Trophoblast cell (in vitro differentiated cells and primary cell): ENCODE measurements at regions not wholly inside any gene's neighbourhood (a gene's known extent, or its start where the extent isn't known, plus 50 kb on each side); places are given as distances from the start of the nearest gene placed in this dataset.

Experiments
- DNase-seq, 2 donors: peaks; one replicate each; pipeline ENCODE4 v3.0.0-alpha.2; 2016
- H2AFZ ChIP-seq: 2 replicates; pipeline ENCODE4 v1.6.1; 2013; ENCODE audit warnings: low read length, moderate library complexity, mild to moderate bottlenecking; ENCODE audit not compliant: insufficient read depth, poor library complexity
- H2AK5ac ChIP-seq: 2 replicates; pipeline ENCODE4 v1.6.1; 2013; ENCODE audit warnings: mild to moderate bottlenecking, low read length
- H2BK120ac ChIP-seq: 2 replicates; pipeline ENCODE4 v1.6.1; 2013; ENCODE audit warnings: low read length, mild to moderate bottlenecking, moderate library complexity; ENCODE audit not compliant: insufficient read depth, poor library complexity
- H2BK12ac ChIP-seq: 2 replicates; pipeline ENCODE4 v1.6.1; 2013; ENCODE audit warnings: mild to moderate bottlenecking, low read length, moderate library complexity
- H2BK5ac ChIP-seq: 2 replicates; pipeline ENCODE4 v1.6.1; 2013; ENCODE audit warnings: low read length, low read depth, moderate library complexity, mild to moderate bottlenecking; ENCODE audit not compliant: poor library complexity
- H3K14ac ChIP-seq: 2 replicates; pipeline ENCODE4 v1.6.1; 2013; ENCODE audit warnings: mild to moderate bottlenecking, low read length
- H3K18ac ChIP-seq: 2 replicates; pipeline ENCODE4 v1.6.1; 2013; ENCODE audit warnings: mild to moderate bottlenecking, low read length
- H3K23ac ChIP-seq: 2 replicates; pipeline ENCODE4 v1.6.1; 2013; ENCODE audit warnings: low read length
- H3K27ac ChIP-seq: 2 replicates; pipeline ENCODE4 v1.5.1; 2013; ENCODE audit warnings: low read depth, mild to moderate bottlenecking, inconsistent platforms, low read length, moderate library complexity
- H3K27me3 ChIP-seq: 2 replicates; pipeline ENCODE4 v1.6.1; 2013; ENCODE audit warnings: inconsistent platforms, mild to moderate bottlenecking, low read length, moderate library complexity; ENCODE audit not compliant: insufficient read depth
- H3K36me3 ChIP-seq, 2 experiments: 1 replicate in 1 of 2; 2 replicates in 1 of 2; pipeline ENCODE4 v1.6.1; 2013; ENCODE audit warnings: low read length in 2 of 2, mild to moderate bottlenecking in 2 of 2, moderate library complexity in 1 of 2; ENCODE audit not compliant: insufficient read depth in 2 of 2, control insufficient read depth in 1 of 2
- H3K4ac ChIP-seq: 2 replicates; pipeline ENCODE4 v1.6.1; 2013; ENCODE audit warnings: low read depth, mild to moderate bottlenecking, low read length, moderate library complexity
- H3K4me1 ChIP-seq, 2 experiments: 1 replicate in 1 of 2; 2 replicates in 1 of 2; pipeline ENCODE4 v1.6.1; 2013; ENCODE audit warnings: low read length in 2 of 2, mild to moderate bottlenecking in 2 of 2, moderate library complexity in 1 of 2; ENCODE audit not compliant: insufficient read depth in 2 of 2, control insufficient read depth in 1 of 2
- H3K4me2 ChIP-seq: 2 replicates; pipeline ENCODE4 v1.6.1; 2013; ENCODE audit warnings: inconsistent platforms, mild to moderate bottlenecking, low read length, moderate library complexity
- H3K4me3 ChIP-seq: 2 replicates; pipeline ENCODE4 v1.5.1; 2013; ENCODE audit warnings: mild to moderate bottlenecking, low read depth, low read length, inconsistent platforms
- H3K79me1 ChIP-seq: one replicate; pipeline ENCODE4 v1.6.1; 2013; ENCODE audit warnings: low read length
- H3K79me2 ChIP-seq: 2 replicates; pipeline ENCODE4 v1.6.1; 2013; ENCODE audit warnings: low read length, mild to moderate bottlenecking; ENCODE audit not compliant: control insufficient read depth, insufficient read depth, poor library complexity
- H3K9ac ChIP-seq: 2 replicates; pipeline ENCODE4 v1.6.1; 2013; ENCODE audit warnings: mild to moderate bottlenecking, low read length
- H3K9me3 ChIP-seq: 2 replicates; pipeline ENCODE4 v1.6.1; 2013; ENCODE audit warnings: low read depth, mild to moderate bottlenecking, control low read depth, inconsistent platforms, low read length; ENCODE audit not compliant: insufficient read depth
- H4K12ac ChIP-seq: 2 replicates; pipeline ENCODE4 v1.6.1; 2013; ENCODE audit warnings: low read depth, mild to moderate bottlenecking, low read length, moderate library complexity
- H4K8ac ChIP-seq: 2 replicates; pipeline ENCODE4 v1.6.1; 2013; ENCODE audit warnings: low read depth, mild to moderate bottlenecking, low read length, moderate library complexity
- H4K91ac ChIP-seq: one replicate; pipeline ENCODE4 v1.6.1; 2013; ENCODE audit warnings: low read depth, mild to moderate bottlenecking, low read length, moderate library complexity
- WGBS: extraction: QIAGEN DNeasy Blood & Tissue Kit; methylation state at CpG from one replicate; pipeline ENCODE4 v1.1.7; 2013; ENCODE audit warnings: missing lambda C conversion rate; ENCODE audit not compliant: insufficient read length, insufficient coverage; ENCODE audit errors: extremely low coverage; 5-methylcytosine and 5-hydroxymethylcytosine counted together

DNA sequence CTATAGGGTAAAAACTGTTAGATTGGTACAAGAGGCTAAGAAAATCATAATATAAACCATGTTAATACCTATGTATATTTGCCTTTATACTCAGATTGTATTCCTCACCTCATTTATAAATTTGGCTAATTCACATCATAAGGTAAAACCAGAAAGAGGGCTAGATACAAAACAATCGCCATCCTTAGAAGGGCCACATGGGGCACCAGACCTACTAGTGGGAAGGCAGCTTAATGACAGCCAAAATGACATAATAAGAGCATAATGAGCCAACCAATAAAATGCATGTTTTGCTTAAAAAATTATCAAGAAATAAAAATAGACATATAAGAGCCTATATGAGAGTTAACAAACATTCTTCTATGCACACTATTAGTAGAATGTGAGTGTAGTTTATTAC, 107.3 kb upstream of the PRDX4 start:
- H3K9me3 ChIP-seq: no peaks in the 10 kb centered on the region
- no peak overlapping the region for H2BK5ac ChIP-seq
- no peak overlapping the region for H3K9ac ChIP-seq
- no peak overlapping the region for H4K12ac ChIP-seq
- H3K79me1 ChIP-seq: no peaks in the 10 kb centered on the region
- H2AK5ac ChIP-seq: no peak overlapping the region
- no peak for DNase-seq
- H2AFZ ChIP-seq: no peak overlapping the region
- no peak overlapping the region for H3K4me3 ChIP-seq
- H3K18ac ChIP-seq: no peak overlapping the region
- H3K4me1 ChIP-seq: no peaks in the 10 kb centered on the region
- no peaks in the 10 kb centered on the region for H3K36me3 ChIP-seq
- no peak overlapping the region for H3K4ac ChIP-seq
- WGBS: no CpG with 5 or more reads among the region's 1 CpG
- no peaks in the 10 kb centered on the region for H3K79me2 ChIP-seq
- H3K14ac ChIP-seq: no peak overlapping the region
- no peak overlapping the region for H3K23ac ChIP-seq
- no peak overlapping the region for H3K4me2 ChIP-seq
- no peak overlapping the region for H2BK12ac ChIP-seq
- H3K27me3 ChIP-seq: no peaks in the 10 kb centered on the region
- H3K27ac ChIP-seq: no peak overlapping the region
- H4K91ac ChIP-seq: no peak overlapping the region
- H4K8ac ChIP-seq: no peak overlapping the region
- H2BK120ac ChIP-seq: no peak overlapping the region

DNA sequence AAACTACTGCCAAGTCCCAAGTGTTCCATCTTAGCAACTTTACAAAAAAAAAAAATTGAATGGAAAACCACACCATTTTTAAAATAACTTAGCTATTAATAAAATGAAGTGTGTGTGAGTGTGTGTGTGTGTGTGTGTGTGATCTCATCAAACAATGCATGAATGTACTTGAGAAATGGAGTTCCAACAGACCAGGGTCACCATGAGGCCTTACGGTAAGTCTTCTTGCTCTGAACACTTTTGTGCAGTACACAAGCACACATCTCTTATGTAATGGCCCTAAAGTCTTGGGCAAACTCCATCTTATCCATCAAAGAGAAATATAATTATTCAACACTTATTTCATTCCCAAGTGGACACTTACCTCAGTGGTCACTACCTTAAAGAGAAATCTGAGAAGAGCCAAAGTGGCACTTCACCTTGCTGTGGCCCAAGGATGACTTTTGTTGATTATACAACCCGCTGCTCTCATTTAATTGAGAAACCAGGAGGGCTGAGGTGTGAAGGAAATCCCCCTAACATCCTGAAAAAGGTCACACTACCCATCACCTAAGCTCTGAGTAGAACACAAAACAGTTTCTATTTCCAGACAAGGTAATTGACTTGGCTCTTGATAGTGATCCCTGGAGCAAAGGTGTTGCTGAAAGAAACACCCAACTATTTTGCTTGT, 96.5 kb upstream of the PRDX4 start:
- Histone ChIP-seq H3K27ac (no peak overlapping the region), H4K8ac (no peak overlapping the region), H3K79me2 (no peaks in the 10 kb centered on the region), H3K9ac (no peak overlapping the region), H2BK12ac (no peak overlapping the region), H3K27me3 (no peaks in the 10 kb centered on the region), H3K36me3 (no peaks in the 10 kb centered on the region), H2BK120ac (no peak overlapping the region), H2BK5ac (no peak overlapping the region), H2AK5ac (no peak overlapping the region), H3K23ac (no peak overlapping the region), H4K12ac (no peak overlapping the region), H3K79me1 (no peaks in the 10 kb centered on the region), H3K14ac (no peak overlapping the region), H3K18ac (no peak overlapping the region), H3K4me3 (no peak overlapping the region), H3K4ac (no peak overlapping the region), H3K4me2 (no peak overlapping the region), H4K91ac (no peak overlapping the region), H3K4me1 (no peaks in the 10 kb centered on the region), H2AFZ (no peak overlapping the region), H3K9me3 (no peaks in the 10 kb centered on the region)
- no CpG with 5 or more reads among the region's 2 CpGs for WGBS
- no peak for DNase-seq

DNA sequence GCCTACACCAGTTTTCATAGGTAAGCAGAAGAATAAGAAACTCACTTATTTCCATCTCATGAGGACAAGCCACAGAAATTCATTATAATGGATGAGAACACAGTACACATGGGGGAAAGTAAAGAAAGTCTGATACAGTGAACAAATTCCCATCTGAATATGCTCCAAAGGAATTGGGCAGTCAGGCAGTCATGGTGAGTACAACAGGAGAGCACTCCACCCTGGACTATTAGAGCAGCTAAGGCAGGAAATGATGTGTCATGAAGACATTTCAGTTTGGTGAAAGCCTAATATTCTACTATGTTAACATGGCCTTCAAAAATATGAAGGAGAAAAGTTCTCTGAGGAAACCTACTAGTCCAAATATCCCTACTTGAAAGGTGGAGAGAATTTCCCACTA, 92.0 kb upstream of the PRDX4 start:
- H3K9ac ChIP-seq: no peak overlapping the region
- no peaks in the 10 kb centered on the region for H3K27me3 ChIP-seq
- H3K36me3 ChIP-seq: no peaks in the 10 kb centered on the region
- no peak overlapping the region for H4K12ac ChIP-seq
- no peak overlapping the region for H3K14ac ChIP-seq
- no peaks in the 10 kb centered on the region for H3K79me1 ChIP-seq
- no peak overlapping the region for H4K8ac ChIP-seq
- H3K9me3 ChIP-seq: no peaks in the 10 kb centered on the region
- H3K4me1 ChIP-seq: no peaks in the 10 kb centered on the region
- H3K4ac ChIP-seq: no peak overlapping the region
- H3K27ac ChIP-seq: no peak overlapping the region
- H2BK5ac ChIP-seq: no peak overlapping the region
- H2AK5ac ChIP-seq: no peak overlapping the region
- no peak for DNase-seq
- no peak overlapping the region for H3K18ac ChIP-seq
- no peak overlapping the region for H2AFZ ChIP-seq
- no peak overlapping the region for H2BK120ac ChIP-seq
- no peak overlapping the region for H2BK12ac ChIP-seq
- H3K23ac ChIP-seq: no peak overlapping the region
- H3K4me3 ChIP-seq: no peak overlapping the region
- no peak overlapping the region for H4K91ac ChIP-seq
- no peak overlapping the region for H3K4me2 ChIP-seq
- H3K79me2 ChIP-seq: no peaks in the 10 kb centered on the region

DNA sequence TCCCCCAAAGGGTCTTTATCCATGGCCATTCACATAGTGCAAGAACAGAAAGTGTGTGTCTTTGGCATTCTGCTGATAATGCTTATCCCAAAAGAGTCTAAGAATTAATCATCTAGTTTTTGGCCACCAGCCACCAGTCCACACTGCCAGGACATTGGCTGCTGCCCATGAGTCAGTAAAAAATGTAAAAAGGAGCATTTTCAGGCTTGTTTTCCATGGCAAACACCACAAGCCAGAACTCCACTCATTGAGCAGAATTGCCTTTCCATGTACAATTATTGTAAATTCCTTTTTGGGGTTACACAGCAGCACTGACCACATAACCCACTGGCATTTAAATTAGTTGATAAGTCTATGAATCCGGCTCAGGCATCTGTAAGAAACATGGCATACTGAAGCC, 89.2 kb upstream of the PRDX4 start:
- no peaks in the 10 kb centered on the region for H3K9me3 ChIP-seq
- no peak overlapping the region for H2AK5ac ChIP-seq
- no peaks in the 10 kb centered on the region for H3K27me3 ChIP-seq
- H3K4me2 ChIP-seq: no peak overlapping the region
- no peak overlapping the region for H3K23ac ChIP-seq
- H3K14ac ChIP-seq: no peak overlapping the region
- H3K18ac ChIP-seq: no peak overlapping the region
- H2BK120ac ChIP-seq: no peak overlapping the region
- no peak overlapping the region for H3K4me3 ChIP-seq
- WGBS: no CpG with 5 or more reads among the region's 1 CpG
- H3K4me1 ChIP-seq: no peaks in the 10 kb centered on the region
- H3K9ac ChIP-seq: no peak overlapping the region
- no peak overlapping the region for H4K91ac ChIP-seq
- no peak overlapping the region for H3K27ac ChIP-seq
- no peak overlapping the region for H2BK5ac ChIP-seq
- no peak for DNase-seq
- H3K36me3 ChIP-seq: no peaks in the 10 kb centered on the region
- H4K12ac ChIP-seq: no peak overlapping the region
- H3K79me2 ChIP-seq: no peaks in the 10 kb centered on the region
- no peak overlapping the region for H2AFZ ChIP-seq
- H2BK12ac ChIP-seq: no peak overlapping the region
- H3K4ac ChIP-seq: no peak overlapping the region
- no peak overlapping the region for H4K8ac ChIP-seq
- H3K79me1 ChIP-seq: no peaks in the 10 kb centered on the region
